HCT116 (cell line): ENCODE measurements at regions not wholly inside any gene's neighbourhood (a gene's known extent, or its start where the extent isn't known, plus 50 kb on each side); places are given as distances from the start of the nearest gene placed in this dataset.

ENCODE experiments used
- ATAC-seq: fragments of 200-7000 bp; cut with Tn5 transposase; 2 replicates; pipeline ENCODE4 v1.9.1; 2020; ENCODE audit warnings: mild to moderate bottlenecking, moderate library complexity
- BruUV-seq: library from RNA; stranded (reverse); fragments of 400-500 nt; replicated peaks from 2 replicates; lab custom pipeline; 2021; lab: Mats Ljungman, UMichigan
- CTCF ChIA-PET: fragments of 300-600 bp; sonication (Branson Sonifier 250); formaldehyde crosslinking; loops from one replicate; lab custom pipeline; 2021; ENCODE audit warnings: antibody characterized with exemption; lab: Charles Lee
- POLR2A ChIA-PET: fragments of 300-600, 350-600 bp; sonication (Branson Sonifier 250); formaldehyde crosslinking; loops from one replicate; lab custom pipeline; 2021; ENCODE audit warnings: antibody characterized with exemption; lab: Charles Lee
- RAD21 ChIA-PET, 2 experiments: fragments of 300-600 bp; sonication (Branson Sonifier 250); formaldehyde crosslinking; loops; one replicate each; lab custom pipeline; 2023; ENCODE audit warnings: low total read pairs in 2 of 2; ENCODE audit not compliant: uncharacterized antibody in 2 of 2, unreplicated experiment in 2 of 2, low non-redundant PET in 1 of 2; lab: Charles Lee
- DNase-seq: peaks from one replicate; pipeline ENCODE4 v3.0.0-alpha.2; 2010; ENCODE audit warnings: low read depth, low spot score
- H2AFZ ChIP-seq: fragments of 200-600 bp; shearing (Covaris generic), sonication (generic); 2 replicates; pipeline ENCODE4 v1.6.1; 2017; ENCODE audit warnings: low read depth, mixed run types, mixed read lengths, antibody characterized with exemption, low read length; ENCODE audit not compliant: poor library complexity, severe bottlenecking
- H3K27ac ChIP-seq: 2 replicates; pipeline ENCODE4 v1.5.1; 2012; ENCODE audit warnings: low read depth, low read length
- H3K27me3 ChIP-seq: fragments of 200-600 bp; sonication (generic); 2 replicates; pipeline ENCODE4 v1.6.1; 2016; ENCODE audit warnings: mixed run types, low read length, mixed read lengths; ENCODE audit not compliant: insufficient read depth
- H3K36me3 ChIP-seq, 2 experiments: fragments of 200-500 bp in 1 of 2; fragments of 200-600 bp in 1 of 2; sonication (Bioruptor generic) in 1 of 2; sonication (generic) in 1 of 2; 2 replicates each; pipeline versions ENCODE4 v1.5.1 to v1.6.1; 2014 to 2016; ENCODE audit warnings: low read length in 2 of 2, inconsistent platforms in 1 of 2, mixed read lengths in 1 of 2, mixed run types in 1 of 2; ENCODE audit not compliant: insufficient read depth in 2 of 2, control insufficient read depth in 1 of 2
- H3K4me1 ChIP-seq, 2 experiments: fragments of 200-600 bp in 1 of 2; sonication (generic) in 1 of 2; 2 replicates each; pipeline versions ENCODE4 v1.5.1 to v1.6.1; 2012 to 2017; ENCODE audit warnings: low read length in 2 of 2, inconsistent platforms in 1 of 2, mild to moderate bottlenecking in 1 of 2, mixed read lengths in 1 of 2, mixed run types in 1 of 2, moderate library complexity in 1 of 2; ENCODE audit not compliant: insufficient read depth in 2 of 2, control insufficient read depth in 1 of 2
- H3K4me2 ChIP-seq: fragments of 200-600 bp; sonication (generic); 2 replicates; pipeline ENCODE4 v1.6.1; 2017; ENCODE audit warnings: mixed run types, low read length, mixed read lengths
- H3K4me3 ChIP-seq, 2 experiments: fragments of 200-600 bp in 1 of 2; sonication (generic) in 1 of 2; replicated peaks in 1 of 2; 2 replicates each; pipeline ENCODE4 v1.5.1; 2011 to 2016; ENCODE audit warnings: low read length in 2 of 2, control low read depth in 1 of 2, low read depth in 1 of 2, mild to moderate bottlenecking in 1 of 2, mixed read lengths in 1 of 2, mixed run types in 1 of 2
- H3K79me2 ChIP-seq: fragments of 200-600 bp; sonication (generic); 2 replicates; pipeline ENCODE4 v1.6.1; 2017; ENCODE audit warnings: mild to moderate bottlenecking, mixed run types, low read length, moderate library complexity, mixed read lengths; ENCODE audit not compliant: insufficient read depth
- H3K9ac ChIP-seq: fragments of 200-600 bp; sonication (generic); 2 replicates; pipeline ENCODE4 v1.6.1; 2016; ENCODE audit warnings: low read length, mixed read lengths
- H3K9me2 ChIP-seq: fragments of 200-600 bp; sonication (generic), shearing (Covaris generic); 2 replicates; pipeline ENCODE4 v1.6.1; 2017; ENCODE audit warnings: mixed run types, mild to moderate bottlenecking, moderate library complexity; ENCODE audit not compliant: insufficient read depth
- H3K9me3 ChIP-seq, 2 experiments: fragments of 200-500 bp in 1 of 2; fragments of 200-600 bp in 1 of 2; sonication (Bioruptor generic) in 1 of 2; sonication (generic) in 1 of 2; 2 replicates each; pipeline ENCODE4 v1.6.1; 2014 to 2017; ENCODE audit warnings: low read length in 2 of 2, mixed read lengths in 2 of 2, inconsistent platforms in 1 of 2, low read depth in 1 of 2, mild to moderate bottlenecking in 1 of 2, mixed run types in 1 of 2, moderate library complexity in 1 of 2; ENCODE audit not compliant: control insufficient read depth in 1 of 2, insufficient read depth in 1 of 2
- H4K20me1 ChIP-seq: fragments of 200-600 bp; sonication (generic), shearing (Covaris generic); 2 replicates; pipeline ENCODE4 v1.6.1; 2017; ENCODE audit warnings: mixed run types, mild to moderate bottlenecking, moderate library complexity; ENCODE audit not compliant: insufficient read depth
- CBX3 ChIP-seq: IDR thresholded peaks from 2 replicates; pipeline ENCODE4 v1.6.1; 2012; ENCODE audit warnings: low read depth
- EZH2 ChIP-seq: fragments of 200-600 bp; sonication (generic); IDR thresholded peaks from 2 replicates; pipeline ENCODE4 v1.6.1; 2017; ENCODE audit warnings: antibody characterized with exemption, mixed run types
- EZH2phosphoT487 ChIP-seq: fragments of 200-600 bp; IDR thresholded peaks from 2 replicates; pipeline ENCODE4 v1.6.1; 2018; ENCODE audit warnings: antibody characterized with exemption, borderline replicate concordance
- POLR2A ChIP-seq: IDR thresholded peaks from 2 replicates; pipeline ENCODE4 v1.7.0; 2011; ENCODE audit warnings: borderline replicate concordance; ENCODE audit not compliant: insufficient read depth, insufficient read length; ENCODE audit errors: extremely low read depth
- POLR2AphosphoS5 ChIP-seq: IDR thresholded peaks from 2 replicates; pipeline ENCODE4 v1.6.1; 2011; ENCODE audit warnings: mild to moderate bottlenecking, low read depth, low read length, moderate library complexity
- REST ChIP-seq: IDR thresholded peaks from 2 replicates; pipeline ENCODE4 v1.6.1; 2012; ENCODE audit warnings: low read depth
- SIN3A ChIP-seq: IDR thresholded peaks from 2 replicates; pipeline ENCODE4 v1.6.1; 2012; ENCODE audit warnings: low read depth
- SP1 ChIP-seq: IDR thresholded peaks from 2 replicates; pipeline ENCODE4 v1.6.1; 2012; ENCODE audit warnings: low read depth
- SRF ChIP-seq: IDR thresholded peaks from 2 replicates; pipeline ENCODE4 v1.6.1; 2012; ENCODE audit warnings: low read depth
- YY1 ChIP-seq: IDR thresholded peaks from 2 replicates; pipeline ENCODE4 v1.6.1; 2011; ENCODE audit warnings: low read length, low read depth, moderate library complexity, mild to moderate bottlenecking; ENCODE audit not compliant: insufficient replicate concordance; ENCODE audit errors: extremely low read depth
- ZNF274 ChIP-seq: fragments of 200-500 bp; sonication (Bioruptor generic); IDR thresholded peaks from 2 replicates; pipeline ENCODE4 v1.6.1; 2014; ENCODE audit warnings: mild to moderate bottlenecking, low read depth, low read length, inconsistent platforms
- intact Hi-C: fragments of 100-400 bp; cut with micrococcal nuclease; formaldehyde crosslinking; loops from 2 replicates; pipeline ENCODE4 v1.10.0; 2022

- no peak overlapping the region for H3K27ac ChIP-seq
- no TSS peak for BruUV-seq
- ATAC-seq (no peak), DNase-seq (no peak)
- peaks cover 0 to 21% of the 10 kb centered on the region in 2 experiments; a peak in 2 of 4 replicates for H3K9me3 ChIP-seq
- no peaks in the 10 kb centered on the region for H3K27me3 ChIP-seq
- H3K4me1 ChIP-seq = no peaks in the 10 kb centered on the region
- intact Hi-C loops = no loop called here
- no peaks in the 10 kb centered on the region for H3K9me2 ChIP-seq
- CTCF ChIA-PET = no interaction called here
- RAD21 ChIA-PET = no interaction called here
- H4K20me1 ChIP-seq = no peaks in the 10 kb centered on the region
- no peak overlapping the region for H3K4me3 ChIP-seq
- no peak overlapping the region for H3K4me2 ChIP-seq
- H2AFZ ChIP-seq = no peak overlapping the region
- TF ChIP-seq ZNF274 (no peak), YY1 (no peak), SIN3A (no peak), SRF (no peak), EZH2phosphoT487 (no peak), POLR2A (no peak), REST (no peak), POLR2AphosphoS5 (no peak), CBX3 (no peak), SP1 (no peak), EZH2 (no peak)
- POLR2A ChIA-PET = no interaction called here
- H3K79me2 ChIP-seq = no peaks in the 10 kb centered on the region
- H3K36me3 ChIP-seq = no peaks in the 10 kb centered on the region
- H3K9ac ChIP-seq = no peak overlapping the region
Measured at GRCh38 chr16:60329108-60329507, 1595.0 kb upstream of the GOT2 start.
